CD14-positive monocyte (primary cell): ENCODE measurements at regions not wholly inside any gene's neighbourhood (a gene's known extent, or its start where the extent isn't known, plus 50 kb on each side); places are given as distances from the start of the nearest gene placed in this dataset.
"Not testable (repeated sequence)": the region's sequence is repeated elsewhere in the genome, so short reads cannot be mapped to it uniquely, and the experiment has no call there.

ENCODE experiments used
- DNase-seq, 3 donors: peaks; one replicate each; pipeline ENCODE4 v3.0.0-alpha.2; 2011 to 2022
- H2AFZ ChIP-seq: 2 replicates; pipeline ENCODE4 v1.6.0; 2012; ENCODE audit warnings: mild to moderate bottlenecking, low read depth, low read length, inconsistent platforms; ENCODE audit not compliant: insufficient read depth, poor library complexity, severe bottlenecking
- H3K27ac ChIP-seq, 2 donors: 1 replicate in 1 of 2; 2 replicates in 1 of 2; pipeline ENCODE4 v1.5.1; 2012 to 2013; ENCODE audit warnings: low read length in 2 of 2, control low read depth in 1 of 2, inconsistent platforms in 1 of 2, low read depth in 1 of 2, mild to moderate bottlenecking in 1 of 2
- H3K27me3 ChIP-seq, 2 donors: one replicate each; pipeline versions ENCODE4 v1.6.0 to v1.6.1; 2011 to 2013; ENCODE audit warnings: low read length in 2 of 2; ENCODE audit not compliant: control insufficient read depth in 2 of 2, insufficient read depth in 2 of 2
- H3K36me3 ChIP-seq, 2 donors: replicated peaks in 1 of 2; 1 replicate in 1 of 2; 2 replicates in 1 of 2; pipeline versions ENCODE4 v1.5.1 to v1.6.1; 2012 to 2013; ENCODE audit warnings: low read length in 2 of 2, control low read depth in 1 of 2, inconsistent platforms in 1 of 2, mild to moderate bottlenecking in 1 of 2; ENCODE audit not compliant: insufficient read depth in 2 of 2, control insufficient read depth in 1 of 2
- H3K4me1 ChIP-seq, 2 donors: 1 replicate in 1 of 2; 2 replicates in 1 of 2; pipeline versions ENCODE4 v1.5.1 to v1.6.1; 2012 to 2013; ENCODE audit warnings: low read length in 2 of 2, control low read depth in 1 of 2, inconsistent platforms in 1 of 2, mild to moderate bottlenecking in 1 of 2, moderate library complexity in 1 of 2; ENCODE audit not compliant: insufficient read depth in 2 of 2, control insufficient read depth in 1 of 2
- H3K4me2 ChIP-seq: replicated peaks from 2 replicates; pipeline ENCODE3; 2012; ENCODE audit warnings: low read length, moderate library complexity, mild to moderate bottlenecking; ENCODE audit not compliant: poor library complexity, severe bottlenecking; ENCODE audit errors: extremely low read depth
- H3K4me3 ChIP-seq, 3 experiments: fragments of 200-600 bp in 1 of 3; sonication (generic) in 1 of 3; replicated peaks in 1 of 3; 1 replicate in 2 of 3; 2 replicates in 1 of 3; pipeline ENCODE4 v1.5.1; 2011 to 2013; ENCODE audit warnings: low read length in 3 of 3, mild to moderate bottlenecking in 3 of 3, control low read depth in 2 of 3, low read depth in 2 of 3, inconsistent platforms in 1 of 3, moderate library complexity in 1 of 3
- H3K79me2 ChIP-seq: 2 replicates; pipeline ENCODE4 v1.6.0; 2012; ENCODE audit warnings: mild to moderate bottlenecking, control low read depth, inconsistent platforms, low read length, moderate library complexity; ENCODE audit not compliant: insufficient read depth
- H3K9ac ChIP-seq: 2 replicates; pipeline ENCODE4 v1.6.0; 2017; ENCODE audit warnings: low read length, mild to moderate bottlenecking; ENCODE audit not compliant: insufficient read depth, poor library complexity, severe bottlenecking
- H3K9me3 ChIP-seq, 2 donors: replicated peaks in 1 of 2; 1 replicate in 1 of 2; 2 replicates in 1 of 2; pipeline versions ENCODE4 v1.5.1 to v1.6.1; 2012 to 2013; ENCODE audit warnings: low read length in 2 of 2, control low read depth in 1 of 2; ENCODE audit not compliant: control insufficient read depth in 1 of 2, insufficient read depth in 1 of 2
- H4K20me1 ChIP-seq: 2 replicates; pipeline ENCODE4 v1.6.0; 2012; ENCODE audit warnings: mild to moderate bottlenecking, low read length, control low read depth, moderate library complexity; ENCODE audit not compliant: insufficient read depth
- H3K27ac Mint-ChIP-seq, 7 donors: one replicate each; pipeline ENCODE4 v1.8.0; 2020; ENCODE audit warnings: mild to moderate bottlenecking in 7 of 7, mixed read lengths in 7 of 7, moderate library complexity in 6 of 7, inconsistent platforms in 2 of 7
- H3K27me3 Mint-ChIP-seq, 3 donors: one replicate each; pipeline ENCODE4 v1.8.0; 2021 to 2022; ENCODE audit warnings: low read depth in 3 of 3, mild to moderate bottlenecking in 3 of 3, mixed read lengths in 3 of 3, moderate library complexity in 3 of 3, inconsistent platforms in 1 of 3
- H3K36me3 Mint-ChIP-seq, 2 donors: one replicate each; pipeline ENCODE4 v1.8.0; 2020; ENCODE audit warnings: mixed read lengths in 2 of 2, inconsistent platforms in 1 of 2, mild to moderate bottlenecking in 1 of 2
- H3K4me1 Mint-ChIP-seq: one replicate; pipeline ENCODE4 v1.8.0; 2020; ENCODE audit warnings: mild to moderate bottlenecking, mixed read lengths
- H3K4me3 Mint-ChIP-seq, 2 donors: one replicate each; pipeline ENCODE4 v1.8.0; 2020; ENCODE audit warnings: mild to moderate bottlenecking in 2 of 2, mixed read lengths in 2 of 2, moderate library complexity in 1 of 2
- H3K9me3 Mint-ChIP-seq, 7 donors: one replicate each; pipeline ENCODE4 v1.8.0; 2020 to 2022; ENCODE audit warnings: mixed read lengths in 7 of 7, mild to moderate bottlenecking in 6 of 7, moderate library complexity in 6 of 7, inconsistent platforms in 2 of 7
- CTCF ChIP-seq: fragments of 200-600 bp; IDR thresholded peaks from one replicate; pipeline ENCODE4 v1.8.0; 2022; ENCODE audit warnings: antibody characterized with exemption, mild to moderate bottlenecking
- WGBS: methylation state at CpG from one replicate; pipeline ENCODE4 v1.1.5; 2013; ENCODE audit warnings: missing lambda C conversion rate; ENCODE audit not compliant: insufficient coverage; 5-methylcytosine and 5-hydroxymethylcytosine counted together
- intact Hi-C, 2 donors: fragments of 100-400 bp; cut with micrococcal nuclease; formaldehyde crosslinking; loops; one replicate each; pipeline versions ENCODE4 v1.15.0 to v1.15.1; 2023

GRCh38 chr4:155578726-155579370 is 87.8 kb upstream of the GUCY1A1 start:
- peaks cover 0 to 7% (median 0%) of the 10 kb centered on the region in 7 donors for H3K9me3 Mint-ChIP-seq

GRCh38 chr4:155578219-155578618 is 88.4 kb upstream of the GUCY1A1 start:
- H3K4me1 ChIP-seq: no peaks in the 10 kb centered on the region
- no peaks in the 10 kb centered on the region for H3K79me2 ChIP-seq
- no peak for DNase-seq
- H3K36me3 ChIP-seq: no peaks in the 10 kb centered on the region
- WGBS: 89% methylated on average over 5 of the region's 5 CpGs
- TF ChIP-seq CTCF: no peak
- H3K27ac ChIP-seq: no peak overlapping the region
- no peaks in the 10 kb centered on the region for H3K27me3 ChIP-seq
- Mint-ChIP-seq H3K4me3 (no peak overlapping the region), H3K36me3 (no peaks in the 10 kb centered on the region), H3K9me3 (peaks cover 0 to 8% (median 0%) of the 10 kb centered on the region in 7 donors), H3K27me3 (no peaks in the 10 kb centered on the region), H3K27ac (no peak overlapping the region), H3K4me1 (no peaks in the 10 kb centered on the region)
- H3K9me3 ChIP-seq: peaks cover 0 to under 1% of the 10 kb centered on the region in 2 donors
- no peak overlapping the region for H2AFZ ChIP-seq
- no peaks in the 10 kb centered on the region for H4K20me1 ChIP-seq
- H3K9ac ChIP-seq: no peak overlapping the region
- no peak overlapping the region for H3K4me2 ChIP-seq
- intact Hi-C loops: no loop called here
- H3K4me3 ChIP-seq: no peak overlapping the region

More at GRCh38 chr4:155578726-155579370, 87.8 kb upstream of the GUCY1A1 start:
- no peak for DNase-seq
- H3K4me1 Mint-ChIP-seq: no peaks in the 10 kb centered on the region
- Histone ChIP-seq H3K9me3 (no peaks in the 10 kb centered on the region), H3K4me2 (no peak overlapping the region), H3K9ac (no peak overlapping the region), H4K20me1 (no peaks in the 10 kb centered on the region), H3K27me3 (no peaks in the 10 kb centered on the region), H2AFZ (no peak overlapping the region), H3K4me3 (no peak overlapping the region), H3K36me3 (no peaks in the 10 kb centered on the region), H3K79me2 (no peaks in the 10 kb centered on the region), H3K4me1 (no peaks in the 10 kb centered on the region), H3K27ac (no peak overlapping the region)
- intact Hi-C loops: no loop called here
- no peaks in the 10 kb centered on the region for H3K27me3 Mint-ChIP-seq
- no peak overlapping the region for H3K4me3 Mint-ChIP-seq
- WGBS: 85% methylated on average over 2 of the region's 2 CpGs
- no peak overlapping the region for H3K27ac Mint-ChIP-seq
- TF ChIP-seq CTCF: no peak
- no peaks in the 10 kb centered on the region for H3K36me3 Mint-ChIP-seq

GRCh38 chr4:155574329-155574728 is 92.3 kb upstream of the GUCY1A1 start:
- intact Hi-C loops, H3K4me3 Mint-ChIP-seq, H3K4me3 ChIP-seq, DNase-seq, H3K79me2 ChIP-seq, H3K36me3 Mint-ChIP-seq, H2AFZ ChIP-seq, H3K27me3 Mint-ChIP-seq, H3K4me1 Mint-ChIP-seq, H3K27ac Mint-ChIP-seq, H3K36me3 ChIP-seq, H3K27me3 ChIP-seq, H4K20me1 ChIP-seq, H3K27ac ChIP-seq, H3K9me3 ChIP-seq, H3K4me2 ChIP-seq, H3K9ac ChIP-seq, H3K4me1 ChIP-seq: not testable (repeated sequence)
- peaks cover 0 to 13% (median 4%) of the 10 kb centered on the region in 7 donors for H3K9me3 Mint-ChIP-seq
- no CpG with 5 or more reads among the region's 1 CpG for WGBS
